ENCODE measurements at regions not wholly inside any gene's neighbourhood (a gene's known extent, or its start where the extent isn't known, plus 50 kb on each side); places are given as distances from the start of the nearest gene placed in this dataset.

DNA sequence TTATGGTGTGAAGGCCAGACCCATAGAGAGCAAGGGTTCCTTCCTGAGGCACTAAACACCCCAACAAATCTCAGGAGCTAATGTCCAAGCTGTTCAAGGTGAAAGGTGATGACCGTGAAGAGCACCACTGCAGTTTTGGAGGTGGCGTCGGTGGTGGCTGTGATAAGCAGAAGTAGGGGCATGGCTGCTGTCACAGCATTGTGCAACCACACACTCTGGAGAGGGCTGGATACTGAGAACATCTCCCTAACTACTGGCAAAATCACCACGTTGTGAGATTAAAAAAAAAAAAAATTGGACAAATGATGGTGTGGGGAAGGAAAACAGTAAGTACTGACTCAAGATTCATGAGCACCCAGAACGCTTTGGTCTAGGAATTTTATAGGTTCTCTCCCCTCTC, 156.5 kb downstream of the PJA2 start:
- no peaks in the 10 kb centered on the region for H3K79me1 ChIP-seq (ENCODE audit: insufficient read depth, low read depth, low read length, poor library complexity, severe bottlenecking)
- H3K27me3 ChIP-seq (ENCODE audit: insufficient read depth, low read length) = no peaks in the 10 kb centered on the region
- H2BK15ac ChIP-seq (ENCODE audit: low read depth, low read length) = no peak overlapping the region
- whole genome bisulfite sequencing (ENCODE audit: extremely low coverage, insufficient read length, low lambda C conversion rate) = no CpG with 5 or more reads among the region's 5 CpGs
- no peak overlapping the region for H3K9ac ChIP-seq (ENCODE audit: extremely low read depth, insufficient read length, low read length)
- no peak overlapping the region for H3K4me2 ChIP-seq (ENCODE audit: insufficient read depth, insufficient read length, low read length)
- no peak overlapping the region for H3K18ac ChIP-seq (ENCODE audit: insufficient read length, low read depth, low read length)
- no peaks in the 10 kb centered on the region for H3K9me3 ChIP-seq (ENCODE audit: control insufficient read depth, low read depth, low read length)
- H2BK20ac ChIP-seq (ENCODE audit: low read depth, low read length, poor library complexity, severe bottlenecking) = no peak overlapping the region
- no peak overlapping the region for H3K27ac Mint-ChIP-seq
- H3T11ph ChIP-seq (ENCODE audit: low read length) = no peak overlapping the region
- no peak overlapping the region for H3K4ac ChIP-seq (ENCODE audit: low read depth, low read length)
- H3K36me3 Mint-ChIP-seq (ENCODE audit: insufficient read depth in 1 of 3, low read depth in 3 of 3) = no peaks in the 10 kb centered on the region
- H2AK5ac ChIP-seq (ENCODE audit: insufficient read length, low read length) = no peak overlapping the region
- H2BK120ac ChIP-seq (ENCODE audit: low read depth, low read length, poor library complexity, severe bottlenecking) = no peak overlapping the region
- H3K23ac ChIP-seq (ENCODE audit: insufficient read length, low read depth, low read length) = no peak overlapping the region
- H3K4me1 Mint-ChIP-seq = peaks cover 0 to 7% of the 10 kb centered on the region in 2 experiments; a peak in 2 of 4 replicates
- H3K27me3 Mint-ChIP-seq (ENCODE audit: low read depth) = no peaks in the 10 kb centered on the region; the same call in 1 of the 2 replicates
- no peak overlapping the region for H2BK12ac ChIP-seq (ENCODE audit: insufficient read length, low read depth, low read length)
- no peak overlapping the region for H3K56ac ChIP-seq (ENCODE audit: insufficient read length, low read depth, low read length)
- no peak overlapping the region for H3K27ac ChIP-seq (ENCODE audit: insufficient read length, low read depth, low read length)
- DNase-seq = no peak
- no peak overlapping the region for H4K5ac ChIP-seq (ENCODE audit: insufficient read length, low read depth, low read length)
- no peaks in the 10 kb centered on the region for H3K23me2 ChIP-seq (ENCODE audit: insufficient read length, low read depth, low read length, poor library complexity, severe bottlenecking)
- H3K4me3 Mint-ChIP-seq = no peak overlapping the region
- no peaks in the 10 kb centered on the region for H4K20me1 ChIP-seq (ENCODE audit: control insufficient read depth, insufficient read depth, insufficient read length)
- no peak overlapping the region for H2BK5ac ChIP-seq (ENCODE audit: insufficient read length, low read length)
- H3K4me1 ChIP-seq (ENCODE audit: insufficient read depth, low read length) = peaks cover 4% of the 10 kb centered on the region; the same call in 1 of the 2 replicates
- no peak overlapping the region for H4K91ac ChIP-seq (ENCODE audit: insufficient read length, low read depth, low read length)
- no peaks in the 10 kb centered on the region for H3K79me2 ChIP-seq (ENCODE audit: insufficient read depth, low read length)
- H2AFZ ChIP-seq (ENCODE audit: low read length) = no peak overlapping the region
- TF ChIP-seq, protein P1, sequence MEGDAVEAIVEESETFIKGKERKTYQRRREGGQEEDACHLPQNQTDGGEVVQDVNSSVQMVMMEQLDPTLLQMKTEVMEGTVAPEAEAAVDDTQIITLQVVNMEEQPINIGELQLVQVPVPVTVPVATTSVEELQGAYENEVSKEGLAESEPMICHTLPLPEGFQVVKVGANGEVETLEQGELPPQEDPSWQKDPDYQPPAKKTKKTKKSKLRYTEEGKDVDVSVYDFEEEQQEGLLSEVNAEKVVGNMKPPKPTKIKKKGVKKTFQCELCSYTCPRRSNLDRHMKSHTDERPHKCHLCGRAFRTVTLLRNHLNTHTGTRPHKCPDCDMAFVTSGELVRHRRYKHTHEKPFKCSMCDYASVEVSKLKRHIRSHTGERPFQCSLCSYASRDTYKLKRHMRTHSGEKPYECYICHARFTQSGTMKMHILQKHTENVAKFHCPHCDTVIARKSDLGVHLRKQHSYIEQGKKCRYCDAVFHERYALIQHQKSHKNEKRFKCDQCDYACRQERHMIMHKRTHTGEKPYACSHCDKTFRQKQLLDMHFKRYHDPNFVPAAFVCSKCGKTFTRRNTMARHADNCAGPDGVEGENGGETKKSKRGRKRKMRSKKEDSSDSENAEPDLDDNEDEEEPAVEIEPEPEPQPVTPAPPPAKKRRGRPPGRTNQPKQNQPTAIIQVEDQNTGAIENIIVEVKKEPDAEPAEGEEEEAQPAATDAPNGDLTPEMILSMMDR (conservative IDR thresholded peaks at IDR 0.05) = no peak
- no peak overlapping the region for H4K8ac ChIP-seq (replicated peaks; ENCODE audit: insufficient read length, low read depth, low read length)
- H3K14ac ChIP-seq (ENCODE audit: insufficient read depth, low read length) = no peak overlapping the region
- H3K9me3 Mint-ChIP-seq = no peaks in the 10 kb centered on the region; a peak in 1 of 5 replicates
